Germinal center (tissue), 1 donor: ENCODE measurements at regions not wholly inside any gene's neighbourhood (a gene's known extent, or its start where the extent isn't known, plus 50 kb on each side); places are given as distances from the start of the nearest gene placed in this dataset.
"Not testable (repeated sequence)": the region's sequence is repeated elsewhere in the genome, so short reads cannot be mapped to it uniquely, and the experiment has no call there.

Experiments
- DNase-seq: peaks from one replicate; pipeline ENCODE4 v3.0.0; 2012; ENCODE audit warnings: mixed read lengths, low spot score

- no peak for DNase-seq
Observed at GRCh38 chr10:111579473-111579872, 502.6 kb downstream of the ADRA2A start.

- no peak for DNase-seq
Observed at GRCh38 chr10:111590703-111591102, 513.9 kb downstream of the ADRA2A start.

GRCh38 chr10:111593578-111593977 lies 516.7 kb downstream of the ADRA2A start:
- no peak for DNase-seq

DNA sequence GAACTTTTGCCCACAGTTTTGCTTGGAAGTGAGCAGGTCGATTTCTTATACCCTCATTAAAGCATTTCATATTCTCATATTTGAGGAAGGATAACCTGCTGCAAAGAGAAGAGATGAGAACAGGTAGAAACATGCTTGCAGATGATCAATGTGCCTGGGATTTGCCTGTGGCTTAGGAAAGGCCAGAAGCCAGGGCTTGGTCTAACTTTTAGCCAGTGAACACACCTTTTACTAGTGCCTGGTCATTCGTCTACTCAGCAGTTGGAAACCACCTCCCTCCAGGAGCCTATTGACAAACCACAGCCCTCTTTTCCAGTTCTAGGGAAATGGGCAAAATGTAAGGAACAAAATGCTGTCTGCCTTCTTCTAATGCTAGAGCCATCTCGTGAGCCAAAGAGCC lies 518.3 kb downstream of the ADRA2A start:
- DNase-seq, result no peak

DNA sequence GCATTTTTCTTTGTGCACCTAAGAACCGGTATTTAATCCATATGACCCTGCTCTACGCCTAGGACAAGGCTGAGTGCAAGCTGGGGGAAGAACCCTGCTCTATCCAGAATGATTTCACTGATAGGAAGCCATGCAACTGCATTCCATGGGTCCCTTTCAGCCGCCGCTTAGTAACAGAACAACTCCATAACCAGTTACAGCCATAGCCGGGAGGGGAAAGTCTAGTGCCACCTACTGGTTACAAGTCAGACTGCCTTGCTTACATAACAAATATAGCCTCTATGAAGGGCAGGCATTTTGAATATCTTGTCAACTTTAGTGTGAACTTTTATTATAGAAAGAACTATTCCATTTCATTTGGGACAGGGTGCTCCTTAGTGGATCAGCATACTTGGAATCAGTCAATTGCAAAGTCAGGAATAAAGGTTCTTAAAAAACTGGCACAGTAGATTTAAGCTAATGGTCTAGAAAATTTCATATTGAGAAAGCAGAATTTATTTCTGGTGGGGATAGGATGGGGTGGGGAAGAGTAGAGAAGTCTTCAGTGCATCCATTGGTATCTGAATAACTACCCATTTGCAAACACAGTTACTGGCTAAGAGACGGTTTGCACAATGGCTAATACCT lies 521.7 kb downstream of the ADRA2A start:
- DNase-seq, result peak; percentile 37

- no peak for DNase-seq
Observed at GRCh38 chr10:111599943-111600342, 523.1 kb downstream of the ADRA2A start.

DNA sequence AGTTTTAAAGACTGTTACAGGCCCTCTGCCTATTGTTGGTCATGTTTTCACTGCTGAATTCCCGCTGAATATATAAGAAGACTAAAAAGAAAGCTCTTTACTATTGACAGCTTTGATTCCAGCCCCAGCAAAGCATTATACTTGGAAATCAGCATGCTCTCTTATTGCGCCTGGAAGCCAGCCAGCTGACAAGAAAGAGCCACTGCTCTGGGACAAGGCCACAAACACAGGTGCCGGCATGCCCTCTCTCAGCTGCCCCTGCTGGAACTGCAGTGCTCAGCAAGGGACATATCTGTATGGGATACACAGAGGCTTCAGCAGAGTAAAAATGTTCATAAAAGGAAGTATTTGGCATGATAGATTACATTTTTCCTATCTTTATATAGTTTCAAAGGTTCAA lies 523.9 kb downstream of the ADRA2A start:
- DNase-seq, result no peak

GRCh38 chr10:111612273-111612672 lies 535.4 kb downstream of the ADRA2A start:
- DNase-seq, result no peak

DNA sequence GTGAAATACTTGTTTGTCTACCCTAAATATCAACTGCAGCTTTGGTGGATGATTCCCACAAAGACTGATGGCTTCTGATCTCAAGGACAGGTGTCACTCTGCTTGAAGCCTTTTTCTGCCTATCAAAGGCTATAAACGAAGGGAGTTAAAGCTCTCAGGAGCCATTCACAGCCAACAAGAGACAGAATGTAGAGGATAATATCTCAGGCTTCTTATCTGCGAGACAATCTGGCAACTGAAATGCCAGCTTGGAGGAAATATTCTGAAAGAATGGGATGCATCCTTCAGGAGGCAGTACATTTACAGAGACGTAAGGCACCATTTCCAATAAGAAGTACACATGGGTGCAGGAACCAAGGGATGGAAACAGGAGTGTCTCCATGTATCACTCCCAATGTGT lies 549.4 kb downstream of the GPAM start:
- no peak for DNase-seq

DNA sequence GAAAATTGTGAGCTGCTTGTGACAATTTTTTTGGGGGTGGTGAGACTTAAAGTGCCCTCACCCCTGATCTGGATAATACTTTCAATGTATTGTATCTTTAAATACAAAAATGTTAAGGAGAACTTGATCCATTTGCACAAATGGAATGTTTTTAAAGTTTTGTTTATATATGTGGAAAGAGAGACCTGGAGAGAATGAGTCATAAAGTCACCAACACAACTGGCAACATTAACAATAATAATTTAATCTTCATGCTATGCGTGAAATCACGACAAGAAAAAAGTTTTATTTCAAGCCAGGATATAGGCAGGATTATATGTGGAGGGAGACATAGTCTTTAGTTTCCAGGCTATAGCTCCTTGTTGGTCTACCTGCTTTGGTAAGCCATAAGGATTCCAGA lies 537.5 kb downstream of the GPAM start:
- DNase-seq, result no peak

GRCh38 chr10:111648046-111648445 lies 535.5 kb downstream of the GPAM start:
- DNase-seq, result no peak

GRCh38 chr10:111649080-111649479 lies 534.5 kb downstream of the GPAM start:
- not testable (repeated sequence) for DNase-seq

DNA sequence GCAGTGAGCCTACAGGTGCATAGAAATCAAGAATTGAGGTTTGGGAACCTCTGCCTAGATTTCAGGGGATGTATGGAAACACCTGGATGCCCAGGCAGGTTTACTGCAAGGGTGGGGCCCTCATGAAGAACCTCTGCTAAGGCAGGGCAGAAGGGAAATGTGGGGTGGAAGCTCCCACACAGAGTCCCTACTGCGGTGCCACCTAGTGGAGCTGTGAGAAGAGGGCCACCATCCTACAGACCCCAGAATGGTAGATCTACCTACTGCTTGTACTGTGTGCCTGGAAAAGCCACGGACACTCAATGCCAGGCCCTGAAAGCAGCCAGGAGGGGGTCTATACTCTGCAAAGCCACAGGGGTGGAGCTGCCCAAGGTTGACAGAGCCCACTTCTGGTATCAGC lies 533.5 kb downstream of the GPAM start:
- no peak for DNase-seq

GRCh38 chr10:111656066-111656465 lies 527.5 kb downstream of the GPAM start:
- DNase-seq, result no peak

DNA sequence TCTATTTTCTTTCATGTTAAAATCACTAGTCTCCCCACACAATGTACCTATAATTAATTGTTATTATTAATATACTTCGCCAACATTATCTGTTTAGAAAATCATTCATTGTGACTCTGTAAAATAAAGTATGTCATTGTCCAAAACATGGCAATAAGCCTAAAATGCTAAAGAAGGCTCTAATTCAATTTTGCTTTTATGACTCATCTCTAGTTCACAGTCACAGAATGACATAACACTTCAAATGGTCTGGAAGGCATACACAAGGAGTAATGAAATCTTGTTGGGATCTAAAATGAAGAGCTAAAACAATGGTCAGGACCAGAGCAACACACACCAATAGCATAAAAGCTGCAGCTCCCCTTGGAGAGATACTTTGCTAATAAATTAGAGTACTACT lies 505.8 kb downstream of the GPAM start:
- DNase-seq, result no peak

DNA sequence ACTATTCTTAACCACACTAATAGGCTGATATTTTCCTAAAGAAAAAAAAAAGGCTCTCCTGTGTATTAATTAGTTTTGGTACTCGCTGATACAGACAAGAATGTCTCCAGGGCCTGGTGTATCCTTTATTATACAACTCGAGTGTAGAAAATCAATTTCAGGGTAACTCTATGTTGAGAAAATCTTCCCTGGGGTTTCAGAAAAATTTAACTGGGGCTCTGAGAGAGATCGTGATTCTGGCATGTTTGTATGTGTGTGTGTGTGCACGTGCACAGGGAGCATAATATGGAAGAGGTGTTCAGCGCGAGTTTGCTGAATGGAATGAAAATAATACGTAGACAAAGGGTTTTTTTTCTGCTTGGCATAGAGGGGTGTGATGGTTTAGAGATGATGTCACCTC lies 496.8 kb downstream of the GPAM start:
- no peak for DNase-seq

DNA sequence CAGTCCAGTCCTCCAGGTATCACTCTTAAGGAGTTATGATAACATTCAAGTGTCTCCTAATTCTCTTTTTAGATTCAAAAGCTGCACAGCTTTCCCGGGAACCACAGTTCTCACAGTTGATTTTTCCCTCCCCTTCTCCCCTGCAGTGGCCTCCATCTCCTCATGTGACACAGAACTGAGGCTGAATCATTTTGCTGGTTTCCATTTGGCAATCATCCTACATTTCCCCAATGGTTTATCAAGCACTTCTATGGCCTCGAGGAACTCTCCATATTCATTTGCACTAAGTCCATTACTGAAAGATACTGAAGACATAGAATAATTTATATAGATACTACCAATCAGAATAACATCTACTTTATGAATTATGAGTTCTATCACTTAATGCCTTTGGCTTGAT lies 484.9 kb downstream of the GPAM start:
- no peak for DNase-seq

- DNase-seq, result no peak
Observed at GRCh38 chr10:111703986-111704385, 479.6 kb downstream of the GPAM start.

- no peak for DNase-seq
Observed at GRCh38 chr10:111705021-111705420, 478.5 kb downstream of the GPAM start.

GRCh38 chr10:111706331-111706730 lies 477.2 kb downstream of the GPAM start:
- DNase-seq, result no peak

GRCh38 chr10:111707076-111707475 lies 476.5 kb downstream of the GPAM start:
- no peak for DNase-seq

GRCh38 chr10:111709603-111710002 lies 474.0 kb downstream of the GPAM start:
- no peak for DNase-seq

DNA sequence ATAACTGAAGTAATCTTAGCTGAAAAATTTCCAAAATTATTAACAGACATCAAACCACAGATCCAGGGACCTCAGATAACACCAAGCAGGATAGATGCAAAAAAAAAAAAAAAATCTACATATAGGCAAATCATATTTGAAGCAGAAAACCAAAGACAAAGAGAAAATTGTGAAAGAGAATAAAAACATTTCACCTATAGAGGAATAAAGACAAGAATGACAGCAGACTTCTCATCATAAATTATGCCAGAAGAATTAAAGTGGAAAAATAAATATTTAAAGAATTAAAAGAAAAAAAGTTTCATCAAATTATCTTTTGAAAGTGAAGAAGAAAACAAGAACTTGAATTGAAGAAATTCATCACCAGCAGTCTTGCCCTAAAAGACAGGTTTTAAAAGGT lies 467.5 kb downstream of the GPAM start:
- no peak for DNase-seq

DNA sequence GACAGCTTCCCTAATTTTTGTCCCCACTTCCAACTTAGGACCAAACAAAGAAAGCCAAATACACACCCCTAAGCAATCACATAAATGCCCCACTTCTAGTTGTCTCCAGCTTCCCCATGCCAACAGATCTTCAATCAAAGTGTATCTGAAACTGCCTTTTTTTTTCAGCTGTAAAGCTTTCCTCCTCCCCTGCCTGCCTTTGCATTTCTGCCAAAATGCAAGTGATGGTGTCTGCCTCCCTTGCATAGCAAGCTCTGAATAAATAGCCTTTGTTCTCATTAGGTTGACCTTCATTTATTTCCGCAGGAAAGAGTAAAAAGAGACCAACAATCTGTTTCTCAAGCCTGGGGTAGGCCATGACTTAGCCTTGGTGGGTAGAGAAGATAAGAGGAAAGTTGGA lies 459.4 kb downstream of the GPAM start:
- DNase-seq, result no peak

GRCh38 chr10:111725050-111725449 lies 458.5 kb downstream of the GPAM start:
- no peak for DNase-seq
